Spleen (tissue), 11 donors: ENCODE measurements at regions not wholly inside any gene's neighbourhood (a gene's known extent, or its start where the extent isn't known, plus 50 kb on each side); places are given as distances from the start of the nearest gene placed in this dataset.

Experiments
- DNase-seq: peaks from one replicate; pipeline ENCODE4 v3.0.0-alpha.2; 2020
- H3K27ac ChIP-seq, 8 donors: fragments of 200-600 bp; sonication (generic) in 7 of 8; 1 replicate in 4 of 8; 2 replicates in 4 of 8; pipeline versions ENCODE4 v1.5.0 to v1.8.0; 2016 to 2021; ENCODE audit warnings: inconsistent platforms in 4 of 8, mild to moderate bottlenecking in 4 of 8, moderate library complexity in 1 of 8
- H3K27me3 ChIP-seq, 7 donors: fragments of 200-600 bp; sonication (generic) in 6 of 7; replicated peaks in 1 of 7; 1 replicate in 4 of 7; 2 replicates in 3 of 7; pipeline versions ENCODE4 v1.5.0 to v1.8.0; 2016 to 2021; ENCODE audit warnings: inconsistent platforms in 3 of 7, mild to moderate bottlenecking in 1 of 7
- H3K36me3 ChIP-seq, 6 donors: fragments of 200-600 bp; sonication (generic) in 5 of 6; 1 replicate in 4 of 6; 2 replicates in 2 of 6; pipeline versions ENCODE4 v1.5.0 to v1.8.0; 2016 to 2021; ENCODE audit warnings: inconsistent platforms in 2 of 6
- H3K4me1 ChIP-seq, 6 donors: fragments of 200-600 bp; sonication (generic) in 5 of 6; 1 replicate in 3 of 6; 2 replicates in 3 of 6; pipeline versions ENCODE4 v1.5.0 to v1.8.0; 2016 to 2021; ENCODE audit warnings: inconsistent platforms in 3 of 6
- H3K4me3 ChIP-seq, 8 donors: fragments of 200-600 bp; sonication (generic) in 7 of 8; 1 replicate in 4 of 8; 2 replicates in 4 of 8; pipeline versions ENCODE4 v1.5.0 to v1.8.0; 2016 to 2021; ENCODE audit warnings: inconsistent platforms in 4 of 8, mild to moderate bottlenecking in 4 of 8, moderate library complexity in 2 of 8
- H3K9me3 ChIP-seq, 8 donors: fragments of 200-600 bp; sonication (generic) in 7 of 8; 1 replicate in 4 of 8; 2 replicates in 4 of 8; pipeline versions ENCODE4 v1.5.0 to v1.8.0; 2016 to 2021; ENCODE audit warnings: inconsistent platforms in 4 of 8
- POLR2A ChIP-seq, 3 donors: fragments of 450-650 bp; IDR thresholded peaks; one replicate each; pipeline ENCODE4 v1.5.1; 2017; ENCODE audit warnings: antibody characterized with exemption in 3 of 3, mild to moderate bottlenecking in 1 of 3
- POLR2AphosphoS5 ChIP-seq, 3 donors: sonication (generic); formaldehyde crosslinking; IDR thresholded peaks; one replicate each; pipeline ENCODE4 v1.5.1; 2017; ENCODE audit warnings: antibody characterized with exemption in 3 of 3
- WGBS, 5 donors: extraction: QIAGEN DNeasy Blood & Tissue Kit in 3 of 5; methylation state at CpG; one replicate each; pipeline versions ENCODE4 v1.1.5 to v1.1.7; 2013 to 2018; 5-methylcytosine and 5-hydroxymethylcytosine counted together
- intact Hi-C: fragments of 100-400 bp; cut with DNase I; formaldehyde crosslinking; loops from one replicate; pipeline ENCODE4 v1.15.0; 2023; ENCODE audit warnings: low total_unique reads
- TF ChIP-seq, protein P1 (sequence below), 11 experiments: fragments of 200-600 bp in 7 of 11; fragments of 450-650 bp in 4 of 11; sonication (generic) in 4 of 11; IDR thresholded peaks in 8 of 11; conservative IDR thresholded peaks in 3 of 11; 1 replicate in 7 of 11; 2 replicates in 4 of 11; pipeline versions ENCODE4 v1.4.0 to v1.8.0; 2016 to 2021; ENCODE audit warnings: antibody characterized with exemption in 11 of 11, inconsistent platforms in 4 of 11, mild to moderate bottlenecking in 1 of 11
- donor health status: healthy with polysubstance abuse.
- donor health status: DM: no; HTN: no; CAD: no; lungs with moderate emphysema.
- donor health status: DM: no; HTN: no; CAD: no.
- donor health status: Bipolar disorder and iron deficiency.
- donor health status: healthy.
- donor health status: DM: no; HTN: no; CAD: no.
- donor health status: DM: yes; HTN: yes; CAD: no.

DNA sequence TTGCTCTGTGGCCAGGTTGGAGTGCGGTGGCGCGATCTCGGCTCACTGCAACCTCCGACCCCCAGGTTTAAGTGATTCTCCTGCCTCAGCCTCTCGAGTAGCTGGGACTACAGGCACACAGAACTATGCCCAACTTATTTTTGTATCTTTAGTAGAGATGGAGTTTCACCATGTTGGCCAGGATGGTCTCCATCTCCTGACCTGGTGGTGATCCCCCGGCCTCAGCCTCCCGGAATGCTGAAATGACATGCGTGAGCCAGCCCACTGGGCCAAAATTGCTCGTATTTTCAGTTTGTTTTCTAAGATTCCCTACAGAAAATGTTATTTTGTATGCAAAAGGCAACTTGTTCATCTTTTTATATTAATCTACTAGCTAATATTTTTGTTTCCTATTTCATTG is 782.6 kb downstream of the TLE1 start:
- no peak overlapping the region for H3K4me3 ChIP-seq
- H3K27me3 ChIP-seq = no peaks in the 10 kb centered on the region
- H3K4me1 ChIP-seq = no peaks in the 10 kb centered on the region
- intact Hi-C loops = no loop called here
- H3K36me3 ChIP-seq = no peaks in the 10 kb centered on the region
- WGBS, 5 donors = 83 to 95% (median 85%) methylated on average over 10 of the region's 10 CpGs
- TF ChIP-seq POLR2A (IDR thresholded peaks at IDR 0.05) = no peak
- TF ChIP-seq, protein P1, sequence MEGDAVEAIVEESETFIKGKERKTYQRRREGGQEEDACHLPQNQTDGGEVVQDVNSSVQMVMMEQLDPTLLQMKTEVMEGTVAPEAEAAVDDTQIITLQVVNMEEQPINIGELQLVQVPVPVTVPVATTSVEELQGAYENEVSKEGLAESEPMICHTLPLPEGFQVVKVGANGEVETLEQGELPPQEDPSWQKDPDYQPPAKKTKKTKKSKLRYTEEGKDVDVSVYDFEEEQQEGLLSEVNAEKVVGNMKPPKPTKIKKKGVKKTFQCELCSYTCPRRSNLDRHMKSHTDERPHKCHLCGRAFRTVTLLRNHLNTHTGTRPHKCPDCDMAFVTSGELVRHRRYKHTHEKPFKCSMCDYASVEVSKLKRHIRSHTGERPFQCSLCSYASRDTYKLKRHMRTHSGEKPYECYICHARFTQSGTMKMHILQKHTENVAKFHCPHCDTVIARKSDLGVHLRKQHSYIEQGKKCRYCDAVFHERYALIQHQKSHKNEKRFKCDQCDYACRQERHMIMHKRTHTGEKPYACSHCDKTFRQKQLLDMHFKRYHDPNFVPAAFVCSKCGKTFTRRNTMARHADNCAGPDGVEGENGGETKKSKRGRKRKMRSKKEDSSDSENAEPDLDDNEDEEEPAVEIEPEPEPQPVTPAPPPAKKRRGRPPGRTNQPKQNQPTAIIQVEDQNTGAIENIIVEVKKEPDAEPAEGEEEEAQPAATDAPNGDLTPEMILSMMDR (IDR thresholded peaks at IDR 0.05 in 8 of 11, conservative IDR thresholded peaks at IDR 0.05 in 3 of 11) = no peak
- no peak for TF ChIP-seq POLR2AphosphoS5 (IDR thresholded peaks at IDR 0.05)
- H3K9me3 ChIP-seq = peaks cover 0 to 4% (median 0%) of the 10 kb centered on the region in 8 donors
- H3K27ac ChIP-seq = no peak overlapping the region
- DNase-seq = no peak

DNA sequence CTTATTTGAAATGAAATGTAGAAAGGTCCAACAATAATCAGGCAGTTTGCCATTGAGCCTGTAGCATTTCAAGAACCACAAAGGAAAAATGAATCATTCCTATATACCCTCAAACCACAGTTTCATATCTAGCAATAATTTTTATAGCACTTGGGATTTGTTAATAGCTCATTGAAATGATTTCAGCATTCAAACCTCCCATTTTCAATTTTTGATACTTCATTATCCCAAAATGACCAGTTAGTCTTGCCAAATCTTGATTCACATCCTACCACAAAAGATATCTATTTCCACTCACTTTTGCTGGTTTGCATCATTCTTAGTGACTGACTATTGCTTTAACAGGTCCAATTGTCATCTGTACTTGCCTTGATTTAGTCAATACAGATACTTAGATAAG is 790.1 kb downstream of the TLE1 start:
- intact Hi-C loops = no loop called here
- peaks cover 0 to 15% (median 8%) of the 10 kb centered on the region in 8 donors for H3K9me3 ChIP-seq
- H3K36me3 ChIP-seq = no peaks in the 10 kb centered on the region
- H3K4me1 ChIP-seq = no peaks in the 10 kb centered on the region
- TF ChIP-seq POLR2AphosphoS5 (IDR thresholded peaks at IDR 0.05) = no peak
- TF ChIP-seq POLR2A (IDR thresholded peaks at IDR 0.05) = no peak
- TF ChIP-seq, protein P1 (IDR thresholded peaks at IDR 0.05 in 8 of 11, conservative IDR thresholded peaks at IDR 0.05 in 3 of 11) = no peak
- no peak overlapping the region for H3K27ac ChIP-seq
- no peaks in the 10 kb centered on the region for H3K27me3 ChIP-seq
- no peak overlapping the region for H3K4me3 ChIP-seq
- DNase-seq = no peak

DNA sequence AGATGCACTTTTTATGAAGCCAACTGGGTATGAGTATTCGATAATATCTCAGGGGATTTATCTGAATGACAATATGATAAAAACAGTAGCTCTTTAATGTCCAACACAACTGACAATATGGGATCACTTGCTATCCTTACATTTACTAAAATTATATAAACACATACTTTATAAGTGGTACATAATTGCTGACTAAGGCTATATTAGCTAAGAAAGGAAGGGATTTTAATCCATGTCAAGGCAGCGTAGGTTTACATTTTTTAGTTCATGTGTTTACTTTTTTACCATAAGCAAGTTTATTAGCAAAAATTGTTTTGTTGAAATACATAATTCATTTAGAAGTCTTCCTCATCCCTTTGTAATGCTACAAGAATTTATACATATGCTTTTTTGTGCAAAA is 796.2 kb downstream of the TLE1 start:
- 77 to 91% (median 82%) methylated on average over 2 of the region's 2 CpGs for WGBS, 5 donors
- Histone ChIP-seq H3K27me3 (no peaks in the 10 kb centered on the region), H3K4me3 (no peak overlapping the region), H3K27ac (no peak overlapping the region), H3K4me1 (no peaks in the 10 kb centered on the region), H3K36me3 (no peaks in the 10 kb centered on the region), H3K9me3 (peaks cover 0 to 13% (median 9%) of the 10 kb centered on the region in 8 donors)
- DNase-seq = no peak
- TF ChIP-seq POLR2AphosphoS5 (IDR thresholded peaks at IDR 0.05) = no peak
- TF ChIP-seq, protein P1 (IDR thresholded peaks at IDR 0.05 in 8 of 11, conservative IDR thresholded peaks at IDR 0.05 in 3 of 11) = no peak
- intact Hi-C loops = no loop called here

DNA sequence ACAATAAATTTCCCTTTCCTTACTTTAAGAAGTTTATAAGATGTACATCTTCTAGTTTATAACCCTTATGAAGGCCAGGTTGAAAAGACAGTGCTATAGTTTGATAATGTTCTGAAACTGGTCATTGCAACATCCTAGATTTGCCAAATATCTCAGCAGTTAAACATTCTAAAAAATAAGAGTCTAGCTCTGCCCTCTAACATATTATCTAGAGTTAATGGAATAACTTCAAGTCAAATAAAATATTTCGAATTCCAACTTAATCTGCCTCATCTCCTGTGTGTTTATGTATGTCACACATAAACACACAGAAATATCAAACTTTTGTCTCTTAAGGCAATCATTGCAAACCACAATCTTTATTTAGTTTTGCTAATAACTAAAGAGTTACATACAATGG is 796.6 kb downstream of the TLE1 start:
- no peak for TF ChIP-seq POLR2AphosphoS5 (IDR thresholded peaks at IDR 0.05)
- TF ChIP-seq, protein P1 (IDR thresholded peaks at IDR 0.05 in 8 of 11, conservative IDR thresholded peaks at IDR 0.05 in 3 of 11) = no peak
- TF ChIP-seq POLR2A (IDR thresholded peaks at IDR 0.05) = no peak
- Histone ChIP-seq H3K27ac (no peak overlapping the region), H3K27me3 (no peaks in the 10 kb centered on the region), H3K9me3 (peaks cover 0 to 13% (median 9%) of the 10 kb centered on the region in 8 donors), H3K4me3 (no peak overlapping the region), H3K36me3 (no peaks in the 10 kb centered on the region), H3K4me1 (no peaks in the 10 kb centered on the region)
- 63 to 83% (median 70%) methylated on average over 1 of the region's 1 CpG for WGBS, 5 donors
- no peak for DNase-seq
- intact Hi-C loops = no loop called here
